GF-D8 (cell line): ENCODE measurements at regions not wholly inside any gene's neighbourhood (a gene's known extent, or its start where the extent isn't known, plus 50 kb on each side); places are given as distances from the start of the nearest gene placed in this dataset.

Source experiments
- DNase-seq: peaks from one replicate; lab custom pipeline; 2025; lab: John Stamatoyannopoulos, UW

DNA sequence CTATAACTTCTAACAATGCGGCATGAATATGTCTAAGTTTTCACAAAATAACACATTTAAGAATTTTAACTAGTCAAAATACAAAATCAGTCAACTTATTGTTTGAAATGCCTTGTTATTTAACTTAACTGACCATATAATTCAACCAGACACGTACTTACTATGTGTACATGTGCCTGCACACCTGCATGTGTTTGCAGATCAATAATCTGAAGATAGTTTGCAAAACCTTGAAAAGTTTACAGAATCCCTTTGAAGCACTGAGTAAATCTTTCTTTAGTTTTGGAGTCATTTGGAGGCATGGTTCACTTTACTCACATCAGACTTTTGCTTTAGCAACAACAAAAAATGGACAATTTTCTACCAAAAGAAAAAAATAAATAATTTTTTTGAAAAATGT, 363.8 kb downstream of the PMP22 start:
- no peak for DNase-seq

DNA sequence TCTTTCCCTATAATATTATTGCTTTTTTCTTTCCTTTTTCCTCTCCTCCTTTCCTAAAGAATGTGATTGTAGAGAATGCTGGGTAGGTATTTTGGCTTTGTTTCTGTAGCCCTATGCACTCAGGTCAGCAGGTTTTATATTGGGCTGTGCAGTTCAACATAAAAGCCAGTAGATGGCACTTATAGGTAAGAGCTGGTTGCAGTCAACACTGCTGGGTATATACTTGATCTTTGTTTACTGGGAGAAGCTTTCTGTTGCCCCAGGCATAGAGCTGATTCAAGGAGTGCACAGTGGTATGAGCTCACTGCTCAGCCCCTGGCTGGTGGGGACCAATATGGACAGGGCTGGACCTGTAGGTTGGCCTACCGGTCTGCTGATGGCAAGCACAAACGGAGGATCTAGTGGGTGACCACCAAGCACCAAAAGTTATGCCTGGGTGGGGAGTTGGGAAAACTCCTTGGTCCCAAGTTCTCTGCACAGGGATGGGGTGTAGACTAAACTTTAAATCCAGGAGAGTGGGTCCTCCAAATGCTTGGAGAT, 378.9 kb downstream of the PMP22 start:
- no peak for DNase-seq

DNA sequence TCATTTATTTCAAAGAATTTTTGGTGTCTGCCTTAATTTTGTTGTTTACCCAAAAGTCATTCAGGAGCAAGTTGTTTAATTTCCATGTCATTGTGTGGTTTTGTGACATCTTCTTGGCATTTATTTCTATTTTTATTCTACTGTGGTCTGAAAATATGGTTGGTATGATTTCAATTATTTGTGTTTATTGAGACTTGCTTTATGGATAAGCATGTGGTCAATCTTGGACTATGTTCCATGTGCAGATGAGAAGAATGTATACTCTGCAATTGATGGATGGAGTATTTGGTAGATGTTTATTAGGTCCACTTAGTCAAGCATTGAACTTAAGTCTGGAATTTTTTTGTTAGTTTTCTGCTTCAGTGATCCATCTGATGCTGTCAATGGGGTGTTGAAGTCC, 383.0 kb downstream of the PMP22 start:
- no peak for DNase-seq

DNA sequence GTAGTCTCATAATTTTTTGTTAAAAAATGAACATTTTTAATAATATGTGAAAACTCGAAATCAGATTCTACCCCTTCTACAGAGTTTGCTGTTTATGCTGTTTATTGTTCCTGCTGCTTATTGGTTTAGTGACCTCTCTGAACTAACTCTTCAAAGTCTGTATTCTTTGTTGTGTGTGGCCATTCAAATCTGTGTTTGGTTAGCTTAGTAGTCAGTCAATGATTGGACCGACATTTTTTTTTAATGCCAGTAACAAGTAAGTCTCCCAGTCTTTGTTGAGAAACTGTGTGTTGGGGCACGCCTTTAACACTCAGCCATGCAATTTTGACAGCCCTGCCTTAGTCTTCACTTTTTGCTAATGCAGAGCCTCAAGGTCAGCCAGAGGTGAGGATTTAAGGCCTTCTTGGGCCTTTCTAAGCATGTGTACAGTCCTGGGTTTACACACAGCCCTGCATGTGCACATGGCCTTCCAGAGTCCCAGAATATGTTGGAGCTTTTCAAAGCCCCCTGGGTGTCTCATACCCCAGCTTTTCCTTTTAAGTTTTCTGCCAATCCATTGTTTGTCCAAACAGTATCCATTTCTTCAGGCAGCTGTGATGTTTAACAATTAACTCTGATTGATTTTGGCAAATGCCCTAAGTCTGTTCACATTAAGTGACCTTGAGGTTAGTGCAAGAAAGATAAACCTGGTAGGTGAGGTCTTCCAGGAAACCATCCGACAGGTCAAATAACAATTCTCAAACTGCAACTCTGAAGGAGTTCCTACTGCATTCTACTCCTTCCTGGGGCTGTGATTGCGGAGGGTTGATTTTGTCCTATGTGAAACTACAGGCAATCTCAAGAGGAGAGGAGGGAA, 389.3 kb downstream of the PMP22 start:
- no peak for DNase-seq

DNA sequence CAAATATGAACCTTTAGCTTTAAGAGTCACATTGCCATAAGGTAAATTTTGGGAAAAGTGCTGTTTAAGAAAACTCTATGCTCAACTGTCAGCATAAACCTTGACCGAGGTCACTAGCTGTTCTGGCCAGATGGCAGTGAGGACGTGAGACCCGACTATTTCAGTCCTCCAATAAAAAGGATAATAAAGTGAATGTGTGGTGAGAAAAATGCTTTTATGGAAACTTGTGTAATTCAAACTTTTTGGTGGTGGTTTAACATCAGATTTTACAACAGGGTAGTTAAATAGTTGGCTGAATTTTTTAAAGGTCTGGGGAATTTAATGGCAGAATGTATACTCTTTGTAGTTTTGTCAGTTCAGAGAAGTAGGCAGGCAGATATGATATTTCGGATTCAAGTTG, 391.1 kb downstream of the PMP22 start:
- no peak for DNase-seq

DNA sequence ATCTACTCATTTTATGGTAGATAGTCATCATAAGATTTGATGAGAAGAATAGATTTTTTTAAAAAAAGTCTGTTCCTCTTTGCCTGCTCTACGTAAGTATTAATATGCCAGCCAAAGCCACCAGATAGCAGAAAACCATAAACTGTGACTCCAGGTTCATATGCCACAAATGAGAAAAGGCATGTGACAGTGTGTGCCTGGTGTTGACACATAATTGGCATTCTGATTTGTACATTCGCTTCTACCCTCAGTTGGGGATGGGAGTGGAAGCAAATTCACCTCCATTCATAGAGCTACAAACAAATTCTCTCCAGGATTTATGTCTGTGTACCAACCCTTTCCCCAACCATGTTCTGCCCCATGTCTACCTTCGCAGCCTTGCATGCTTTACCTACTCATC, 391.6 kb downstream of the PMP22 start:
- no peak for DNase-seq

DNA sequence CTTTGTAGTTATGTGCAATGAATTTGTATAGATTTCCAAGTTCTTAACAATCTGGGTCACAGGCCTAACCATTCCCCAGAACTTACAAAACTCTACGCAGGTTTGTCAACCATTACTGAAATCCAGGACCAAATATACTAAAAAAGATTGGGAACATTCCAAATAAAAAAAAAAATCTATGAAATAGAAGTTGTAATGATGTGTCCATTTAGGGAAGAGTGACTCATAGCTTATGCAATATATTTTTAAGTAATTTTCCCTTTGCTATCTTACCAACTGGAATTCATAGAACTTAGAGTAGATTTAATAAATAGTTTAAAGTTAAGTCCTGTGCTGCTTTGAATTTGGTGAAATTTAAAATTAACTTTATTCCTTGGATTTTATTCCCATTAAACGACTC, 393.2 kb downstream of the PMP22 start:
- no peak for DNase-seq

DNA sequence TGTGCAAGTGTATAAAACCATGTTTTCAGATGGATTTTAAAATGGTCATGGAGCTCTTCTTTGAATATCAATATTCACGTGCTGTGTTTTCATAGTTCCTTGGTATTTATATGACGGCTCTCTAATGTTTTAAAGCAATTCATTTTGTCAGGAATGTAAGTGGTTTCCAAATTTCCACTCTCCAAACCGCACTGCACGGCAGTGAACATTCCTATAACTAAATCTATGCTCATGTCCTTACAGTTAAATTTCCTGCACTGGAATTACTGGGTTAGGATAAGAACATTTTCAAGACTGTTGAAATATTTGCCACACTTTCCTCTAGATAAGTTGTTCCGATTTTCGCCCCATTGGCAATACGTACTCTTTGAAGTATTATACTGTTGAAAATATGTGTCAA, 398.9 kb downstream of the PMP22 start:
- DNase-seq, result no peak

DNA sequence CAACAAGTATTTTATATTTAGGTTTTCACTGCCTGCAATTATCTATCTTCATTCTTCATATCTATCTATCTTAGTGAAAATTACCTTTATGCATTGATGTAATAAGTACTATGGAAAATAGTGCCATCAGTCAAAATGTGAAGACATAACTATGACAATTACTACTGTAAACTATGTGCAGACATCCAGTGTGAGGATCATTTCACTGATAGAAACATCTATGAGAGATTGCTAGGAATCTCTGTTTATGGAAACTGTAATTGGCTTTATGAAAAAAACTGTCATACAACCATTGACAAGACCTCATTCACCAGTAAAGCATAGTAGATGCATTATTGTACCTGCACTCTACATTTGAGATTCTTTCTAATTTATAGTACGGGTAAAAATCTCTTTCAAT, 401.0 kb downstream of the PMP22 start:
- no peak for DNase-seq

DNA sequence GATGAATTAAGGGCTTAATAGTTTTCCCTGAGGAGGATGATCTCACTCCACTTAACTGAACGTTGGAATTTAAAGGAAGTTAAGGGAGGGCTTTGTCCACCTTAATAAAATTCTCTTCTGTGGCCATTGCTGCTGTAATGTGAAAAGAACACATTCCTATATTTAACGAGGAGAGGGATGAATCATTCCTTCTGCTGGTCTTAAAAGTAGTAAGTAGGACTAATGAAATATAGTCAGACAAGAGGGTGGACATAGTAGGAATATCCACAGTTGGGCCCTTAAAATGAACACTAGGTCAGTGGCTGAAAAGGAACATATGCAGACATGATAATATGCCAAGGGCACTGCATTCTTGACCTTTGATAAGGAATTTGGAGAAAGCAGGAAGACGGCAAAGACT, 405.6 kb downstream of the PMP22 start:
- no peak for DNase-seq

DNA sequence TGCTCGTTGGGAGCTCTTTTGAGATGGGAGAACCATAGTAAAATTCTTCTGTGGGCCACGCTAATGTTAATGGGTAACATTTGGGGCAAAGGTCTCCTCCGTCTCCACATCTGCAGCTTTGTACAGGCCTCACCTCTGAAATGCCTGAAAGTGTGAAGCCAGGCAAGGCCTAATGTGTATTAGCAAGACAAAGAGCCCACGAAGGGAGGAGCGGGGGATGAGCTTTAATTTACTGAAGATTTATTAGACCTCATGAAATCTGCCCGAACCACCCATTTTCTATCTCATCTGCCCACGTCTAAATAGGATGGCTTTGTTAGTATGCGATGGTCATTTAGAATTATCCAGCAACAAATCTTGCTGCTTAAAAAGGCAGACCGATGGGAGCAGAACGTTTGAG, 408.9 kb downstream of the PMP22 start:
- no peak for DNase-seq

DNA sequence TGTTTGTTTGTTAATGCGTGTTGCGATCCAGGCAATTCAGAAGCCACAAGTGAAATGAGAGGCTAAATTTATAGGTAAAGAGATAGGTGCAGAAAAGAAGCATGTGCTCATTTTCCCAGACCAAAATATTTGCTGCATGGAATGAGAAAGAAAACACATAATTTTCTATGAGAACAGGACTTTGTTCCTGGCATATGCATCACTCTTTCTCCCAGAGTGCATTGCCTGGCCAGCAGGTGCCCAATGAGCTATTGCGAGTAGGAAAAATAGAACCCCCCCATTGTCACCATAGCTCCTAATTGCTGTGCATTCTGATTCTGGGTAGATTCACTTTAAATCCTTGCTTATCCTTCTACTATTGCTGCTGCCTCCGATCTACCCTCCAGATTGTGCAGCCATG, 410.4 kb downstream of the PMP22 start:
- DNase-seq, result no peak

DNA sequence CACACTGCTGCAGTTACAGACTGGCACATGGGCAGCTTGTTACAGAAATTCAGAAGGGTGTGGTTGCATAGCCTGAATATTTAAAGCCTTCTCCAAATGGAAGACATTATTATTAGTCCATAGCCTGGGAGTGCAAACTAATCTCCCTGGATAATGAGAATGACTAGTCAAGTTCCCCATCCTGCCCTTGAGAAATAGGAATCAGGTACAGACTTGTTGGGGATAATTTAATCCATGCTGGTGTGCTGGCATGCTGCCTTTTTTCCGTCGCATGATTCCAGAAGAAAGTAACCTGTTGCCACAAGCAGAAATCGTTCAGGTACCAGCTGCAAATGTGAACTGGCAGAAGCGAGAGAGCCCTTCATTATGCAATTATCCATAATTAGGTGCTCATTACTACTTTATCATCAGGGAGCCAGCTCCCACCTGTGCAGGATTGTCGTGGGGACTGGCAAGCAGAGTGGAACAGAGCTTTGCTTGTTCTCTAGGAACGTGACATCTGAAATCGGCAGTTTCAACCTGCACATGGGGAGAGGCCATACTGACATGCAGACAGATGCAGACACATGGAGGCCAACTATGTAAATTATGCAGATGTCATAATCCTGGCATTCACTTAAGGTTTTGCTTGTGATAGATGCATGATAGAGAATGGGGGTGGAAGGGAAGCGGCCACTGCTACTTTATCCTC, 419.4 kb downstream of the PMP22 start:
- DNase-seq, result no peak

DNA sequence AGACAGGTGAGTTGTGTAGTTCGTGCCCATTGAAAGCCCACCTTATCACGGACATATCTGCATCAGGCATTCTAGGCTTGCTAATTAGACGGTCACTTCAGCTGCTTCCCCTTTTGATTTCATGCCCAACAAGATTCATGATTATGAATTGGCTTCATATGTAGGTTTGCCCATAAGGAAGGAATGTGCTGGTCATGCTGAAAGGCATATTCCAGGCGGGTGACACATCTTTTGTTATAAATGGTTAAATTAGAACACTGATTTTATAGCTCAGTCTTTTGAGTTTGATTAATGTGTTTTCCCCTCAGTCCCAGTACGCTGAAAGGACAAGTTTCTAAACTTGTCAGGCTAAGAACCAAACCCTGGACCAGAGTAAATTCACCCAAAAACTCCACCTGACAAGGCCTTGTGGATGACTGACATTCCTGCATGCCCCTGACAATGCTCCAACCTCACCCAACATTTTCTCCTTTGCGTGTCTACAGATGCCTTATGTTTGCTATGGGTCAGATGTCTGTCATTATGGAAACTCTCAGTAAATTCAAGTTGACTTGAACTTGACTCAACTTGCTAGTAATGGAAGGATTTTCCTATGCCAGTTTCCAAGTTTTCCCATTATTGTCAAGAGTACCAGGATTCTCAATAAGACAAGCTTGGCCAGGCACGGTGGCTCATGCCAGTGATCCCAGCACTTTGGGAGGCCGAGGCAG, 421.9 kb downstream of the PMP22 start:
- no peak for DNase-seq

DNA sequence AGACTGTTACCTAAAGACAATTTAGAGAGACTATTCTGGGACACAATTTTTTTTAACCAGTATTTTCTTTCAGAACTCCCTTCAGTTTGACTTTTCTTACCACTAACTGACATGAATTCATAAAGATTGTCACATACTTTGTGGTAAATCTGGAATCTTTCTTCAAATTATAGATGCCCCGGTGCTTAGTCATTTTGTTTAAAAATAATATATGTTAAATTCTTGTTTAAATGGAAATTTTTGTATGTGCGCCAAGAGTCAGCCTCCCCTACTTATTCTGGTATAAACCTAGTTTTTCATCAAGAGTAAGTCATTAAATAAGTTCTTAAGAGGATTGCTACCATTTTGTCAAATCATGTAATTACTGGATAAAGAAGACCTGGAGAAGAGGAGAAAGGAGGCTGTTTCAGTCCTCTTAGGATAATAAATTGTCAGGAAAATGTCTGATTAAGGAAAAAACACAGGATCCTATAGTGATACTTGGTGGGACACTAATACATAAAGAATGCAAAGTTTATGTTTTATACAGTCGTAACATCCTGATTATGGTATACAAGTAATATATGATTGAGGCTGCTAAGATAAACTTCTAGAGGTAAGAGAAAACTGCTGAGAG, 424.4 kb downstream of the PMP22 start:
- no peak for DNase-seq

DNA sequence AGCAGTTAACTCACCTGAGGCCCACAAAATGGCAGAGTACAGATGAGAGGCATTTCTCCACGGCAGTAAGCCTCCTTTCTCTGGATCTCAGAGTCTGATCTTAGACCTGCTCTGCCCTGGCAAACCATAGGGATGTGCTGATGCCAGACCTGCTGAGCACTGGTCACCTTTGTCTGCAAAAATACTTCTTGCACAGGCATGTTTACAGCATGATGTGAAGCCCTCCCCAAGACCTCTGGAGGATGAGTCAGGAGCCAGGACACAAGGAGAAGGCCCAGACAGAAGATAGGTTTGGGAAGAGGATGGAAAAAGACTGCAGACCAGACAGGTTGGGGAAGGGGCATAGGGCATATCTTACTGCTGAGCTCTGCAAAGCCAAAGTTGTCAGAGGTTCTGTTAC, 426.6 kb downstream of the PMP22 start:
- no peak for DNase-seq

DNA sequence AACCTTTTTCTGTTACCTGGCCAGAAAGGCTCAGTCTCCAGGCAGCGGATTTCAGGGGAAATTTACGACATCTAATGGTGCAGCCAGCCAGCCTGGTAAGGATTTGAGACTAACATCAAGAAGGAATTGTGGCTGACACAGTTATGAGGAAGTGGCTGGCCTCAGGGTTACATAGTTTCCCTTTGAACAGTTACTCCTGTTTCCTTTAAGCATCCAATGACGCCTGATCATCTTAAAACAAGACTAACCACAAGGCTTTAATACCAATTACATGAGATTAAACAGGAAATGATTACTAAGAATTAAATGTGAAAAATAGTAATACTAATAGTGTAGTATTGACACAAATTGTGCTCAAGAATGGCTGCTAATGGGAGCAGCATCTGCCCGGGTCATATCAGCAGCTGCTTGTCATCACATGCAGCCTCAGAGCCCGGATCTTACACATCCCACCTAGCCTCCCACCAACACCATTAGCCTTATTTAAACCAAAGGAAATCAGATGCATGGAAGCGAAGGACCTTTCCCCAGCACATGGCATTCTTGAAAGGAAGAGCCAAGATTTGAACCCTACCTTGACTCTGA, 431.8 kb downstream of the PMP22 start:
- DNase-seq, result peak; percentile 3

DNA sequence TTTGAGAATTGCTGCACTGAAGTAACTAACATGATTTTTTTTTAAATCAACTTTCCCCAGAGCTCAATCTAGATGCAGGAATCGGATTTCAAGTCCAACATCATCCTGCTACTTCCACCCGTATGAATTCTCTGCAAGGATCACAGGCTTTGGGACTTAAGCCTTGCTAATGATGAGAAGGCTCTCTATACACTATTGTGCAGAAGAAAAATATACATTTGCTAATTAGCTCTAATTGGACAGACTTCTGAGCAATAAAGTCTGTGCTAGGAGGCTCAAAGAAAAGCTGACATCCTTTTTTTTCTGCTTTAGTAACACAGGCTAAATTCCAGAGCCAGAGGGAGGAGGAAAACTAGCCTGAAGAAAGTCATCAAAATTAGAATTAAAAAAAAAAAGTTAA, 433.6 kb downstream of the PMP22 start:
- DNase-seq, result no peak

DNA sequence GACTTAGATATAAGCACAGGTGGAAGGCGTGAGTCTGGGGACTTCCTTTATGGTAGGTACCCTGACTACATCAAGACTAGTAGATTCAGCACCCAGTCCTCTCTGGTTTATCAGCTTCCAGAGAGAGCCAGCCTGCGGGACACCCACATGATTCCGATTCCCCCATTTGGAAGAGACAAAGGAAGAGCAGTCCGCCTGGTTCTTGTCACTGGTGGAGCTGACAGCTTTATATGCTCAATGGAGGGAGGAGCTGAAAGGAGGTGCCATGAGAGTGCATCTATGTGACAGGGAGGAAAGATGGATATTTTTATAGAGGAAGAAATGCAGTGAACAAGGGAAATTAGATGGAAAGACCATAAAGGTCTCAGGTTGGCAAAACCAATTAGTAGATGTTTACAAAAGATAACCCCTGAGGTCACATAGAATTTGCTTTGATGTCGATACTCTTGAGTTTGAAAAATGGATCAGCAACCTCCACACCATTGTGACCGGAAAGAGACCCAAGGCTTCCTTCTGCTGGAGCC, 437.7 kb downstream of the PMP22 start:
- no peak for DNase-seq

DNA sequence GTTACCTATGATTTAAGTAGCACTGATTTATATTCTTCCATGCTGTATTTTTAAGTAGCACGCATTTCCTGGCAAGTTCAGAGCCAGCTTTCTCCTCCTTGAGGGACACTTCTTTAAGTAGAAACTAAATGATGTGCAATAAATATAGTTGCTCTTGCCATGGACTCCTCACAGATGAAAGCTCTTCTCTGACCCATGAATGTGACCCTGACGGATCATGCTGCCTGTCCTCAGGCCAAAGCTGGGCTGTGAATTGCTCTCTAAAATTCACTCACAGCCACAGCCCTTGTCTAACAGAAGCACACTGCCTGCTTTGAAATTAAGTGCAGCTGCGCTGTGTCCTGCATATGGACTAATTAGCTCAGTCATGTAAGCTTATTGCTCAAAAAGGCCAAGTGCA, 438.8 kb downstream of the PMP22 start:
- no peak for DNase-seq

DNA sequence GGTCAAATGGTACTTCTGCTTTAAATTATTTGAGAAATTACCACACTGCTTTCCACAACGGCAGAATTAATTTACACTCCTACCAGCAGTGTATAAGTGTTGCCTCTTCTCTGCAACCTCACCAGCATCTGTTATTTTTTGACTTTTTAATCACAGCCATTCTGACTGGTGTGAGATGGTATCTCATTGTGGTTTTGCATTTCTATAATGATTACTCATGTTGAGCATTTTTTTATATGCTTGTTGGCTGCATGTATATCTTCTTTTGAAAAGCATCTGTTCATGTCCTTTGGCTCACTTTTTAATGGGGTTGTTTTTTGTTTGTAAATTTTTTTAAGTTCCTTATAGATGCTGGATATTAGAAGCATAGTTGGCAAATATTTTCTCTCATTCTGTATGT, 446.7 kb downstream of the PMP22 start:
- no peak for DNase-seq

DNA sequence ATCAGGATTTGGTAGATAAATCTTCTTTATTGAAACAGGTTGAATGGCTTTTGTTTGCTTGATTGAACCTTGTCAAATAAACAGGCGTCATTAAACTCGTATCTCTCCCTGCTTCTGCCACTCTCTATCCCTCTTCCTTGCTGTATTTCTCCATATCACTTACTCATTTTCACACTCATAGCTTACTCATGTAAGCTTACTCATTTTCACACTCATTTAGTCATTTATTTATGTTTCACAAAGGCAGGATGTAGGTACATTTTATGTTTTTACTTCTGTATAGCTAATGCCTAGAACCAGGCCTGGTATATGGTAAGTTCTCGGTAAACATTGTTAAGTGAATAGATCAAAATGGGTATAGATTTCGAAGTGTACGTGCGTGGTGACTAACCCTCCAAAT, 450.0 kb downstream of the PMP22 start:
- no peak for DNase-seq
